GM21576 (cell line): ENCODE measurements at regions not wholly inside any gene's neighbourhood (a gene's known extent, or its start where the extent isn't known, plus 50 kb on each side); places are given as distances from the start of the nearest gene placed in this dataset.
"Not testable (repeated sequence)": the region's sequence is repeated elsewhere in the genome, so short reads cannot be mapped to it uniquely, and the experiment has no call there.

ENCODE experiments used
- ATAC-seq: cut with Tn5 transposase; IDR thresholded peaks from one replicate; pipeline ENCODE4 v1.9.1; 2021; ENCODE audit warnings: mild to moderate bottlenecking, moderate library complexity; ENCODE audit not compliant: unreplicated experiment

GRCh38 chr2:111250448-111251030, 129.8 kb downstream of the BCL2L11 start:
- ATAC-seq = no peak

GRCh38 chr2:111251711-111252110, 131.0 kb downstream of the BCL2L11 start:
- ATAC-seq = no peak

- no peak for ATAC-seq
Measured at GRCh38 chr2:111252436-111252835, 131.7 kb downstream of the BCL2L11 start.

GRCh38 chr2:111254916-111255315, 134.2 kb downstream of the BCL2L11 start:
- ATAC-seq = not testable (repeated sequence)

GRCh38 chr2:111256628-111257027, 135.9 kb downstream of the BCL2L11 start:
- not testable (repeated sequence) for ATAC-seq

- not testable (repeated sequence) for ATAC-seq
Measured at GRCh38 chr2:111257607-111258006, 136.9 kb downstream of the BCL2L11 start.

- ATAC-seq = not testable (repeated sequence)
Measured at GRCh38 chr2:111258318-111258717, 137.6 kb downstream of the BCL2L11 start.

GRCh38 chr2:111262627-111263379, 142.1 kb downstream of the BCL2L11 start:
- ATAC-seq = not testable (repeated sequence)

- ATAC-seq = not testable (repeated sequence)
Measured at GRCh38 chr2:111263380-111264017, 142.8 kb downstream of the BCL2L11 start.

- ATAC-seq = not testable (repeated sequence)
Measured at GRCh38 chr2:111264956-111265355, 144.2 kb downstream of the BCL2L11 start.

GRCh38 chr2:111266556-111266955, 145.8 kb downstream of the BCL2L11 start:
- ATAC-seq = not testable (repeated sequence)

GRCh38 chr2:111267038-111267437, 146.3 kb downstream of the BCL2L11 start:
- not testable (repeated sequence) for ATAC-seq

GRCh38 chr2:111269761-111270323, 149.1 kb downstream of the BCL2L11 start:
- not testable (repeated sequence) for ATAC-seq

- ATAC-seq = not testable (repeated sequence)
Measured at GRCh38 chr2:111270569-111270968, 149.9 kb downstream of the BCL2L11 start.

- not testable (repeated sequence) for ATAC-seq
Measured at GRCh38 chr2:111271647-111272304, 151.1 kb downstream of the BCL2L11 start.

GRCh38 chr2:111273007-111273406, 152.3 kb downstream of the BCL2L11 start:
- ATAC-seq = not testable (repeated sequence)

- not testable (repeated sequence) for ATAC-seq
Measured at GRCh38 chr2:111275047-111275853, 154.5 kb downstream of the BCL2L11 start.

- not testable (repeated sequence) for ATAC-seq
Measured at GRCh38 chr2:111275854-111276171, 155.1 kb downstream of the BCL2L11 start.

- not testable (repeated sequence) for ATAC-seq
Measured at GRCh38 chr2:111278133-111278532, 157.4 kb downstream of the BCL2L11 start.

GRCh38 chr2:111280709-111281286, 160.1 kb downstream of the BCL2L11 start:
- ATAC-seq = not testable (repeated sequence)
